H1 (cell line): ENCODE measurements at regions not wholly inside any gene's neighbourhood (a gene's known extent, or its start where the extent isn't known, plus 50 kb on each side); places are given as distances from the start of the nearest gene placed in this dataset.

Source experiments
- CTCF ChIA-PET: fragments of 300-600 bp; sonication (Branson Sonifier 250); formaldehyde crosslinking; loops from one replicate; lab custom pipeline; 2021; ENCODE audit not compliant: partially characterized antibody; lab: Charles Lee
- POLR2A ChIA-PET: fragments of 300-600 bp; sonication (Branson Sonifier 250); formaldehyde crosslinking; loops from one replicate; lab custom pipeline; 2021; ENCODE audit warnings: inconsistent platforms; ENCODE audit not compliant: partially characterized antibody; lab: Charles Lee
- DNase-seq, 2 experiments: peaks; one replicate each; pipeline versions ENCODE4 v3.0.0 to v3.0.0-alpha.2; 2010 to 2022; ENCODE audit warnings: low spot score in 2 of 2, low read depth in 1 of 2, mixed read lengths in 1 of 2
- FAIRE-seq: peaks from 2 replicates; lab custom pipeline; 2011; peaks lifted over from hg19 to GRCh38; lab: Jason Lieb, UNC
- H2AFZ ChIP-seq: 2 replicates; pipeline ENCODE4 v1.8.1; 2012; ENCODE audit warnings: low read length, inconsistent platforms
- H2AK5ac ChIP-seq: 2 replicates; pipeline ENCODE4 v1.6.1; 2013; ENCODE audit warnings: low read depth, low read length
- H2BK120ac ChIP-seq: replicated peaks from 2 replicates; pipeline ENCODE3; 2013; ENCODE audit warnings: low read depth, low read length, inconsistent platforms
- H2BK12ac ChIP-seq: 2 replicates; pipeline ENCODE4 v1.6.1; 2013; ENCODE audit warnings: low read depth, low read length
- H2BK15ac ChIP-seq: 2 replicates; pipeline ENCODE4 v1.6.1; 2013; ENCODE audit warnings: low read length
- H2BK20ac ChIP-seq: 2 replicates; pipeline ENCODE4 v1.6.1; 2013; ENCODE audit warnings: low read length
- H2BK5ac ChIP-seq: 2 replicates; pipeline ENCODE4 v1.6.1; 2013; ENCODE audit warnings: low read depth, low read length
- H3K14ac ChIP-seq: 2 replicates; pipeline ENCODE4 v1.6.1; 2013; ENCODE audit warnings: inconsistent platforms; ENCODE audit not compliant: insufficient read length
- H3K18ac ChIP-seq: 2 replicates; pipeline ENCODE4 v1.6.1; 2013; ENCODE audit warnings: low read length; ENCODE audit errors: extremely low read depth
- H3K23ac ChIP-seq: 2 replicates; pipeline ENCODE4 v1.6.1; 2013; ENCODE audit warnings: inconsistent platforms; ENCODE audit not compliant: insufficient read length
- H3K23me2 ChIP-seq: 2 replicates; pipeline ENCODE4 v1.6.1; 2013; ENCODE audit warnings: low read depth, low read length
- H3K27ac ChIP-seq: 2 replicates; pipeline ENCODE4 v1.6.1; 2011; ENCODE audit warnings: low read depth, low read length, inconsistent platforms
- H3K27me3 ChIP-seq, 4 experiments: replicated peaks in 1 of 4; 1 replicate in 1 of 4; 2 replicates in 3 of 4; pipeline versions ENCODE4 v1.6.1 to v1.8.1; 2011 to 2013; ENCODE audit warnings: low read length in 3 of 4, mild to moderate bottlenecking in 3 of 4, inconsistent platforms in 2 of 4, mixed read lengths in 2 of 4, moderate library complexity in 1 of 4; ENCODE audit not compliant: control insufficient read depth in 3 of 4, insufficient read depth in 3 of 4; ENCODE audit errors: extremely low read depth in 1 of 4
- H3K36me3 ChIP-seq, 4 experiments: 2 replicates each; pipeline versions ENCODE4 v1.6.1 to v1.8.1; 2011 to 2013; ENCODE audit warnings: mild to moderate bottlenecking in 4 of 4, low read length in 3 of 4, moderate library complexity in 2 of 4, control low read depth in 1 of 4, inconsistent platforms in 1 of 4; ENCODE audit not compliant: insufficient read depth in 4 of 4, control insufficient read depth in 2 of 4
- H3K4ac ChIP-seq: replicated peaks from 2 replicates; pipeline ENCODE3; 2013; ENCODE audit warnings: low read length, low read depth, mixed read lengths, inconsistent platforms; ENCODE audit not compliant: insufficient read length
- H3K4me1 ChIP-seq, 4 experiments: replicated peaks in 1 of 4; 1 replicate in 1 of 4; 2 replicates in 3 of 4; pipeline versions ENCODE4 v1.6.1 to v1.8.1; 2011 to 2013; ENCODE audit warnings: low read length in 3 of 4, inconsistent platforms in 2 of 4, mixed read lengths in 1 of 4; ENCODE audit not compliant: insufficient read depth in 4 of 4, control insufficient read depth in 3 of 4
- H3K4me2 ChIP-seq, 2 experiments: 2 replicates each; pipeline versions ENCODE4 v1.6.1 to v1.8.1; 2011 to 2013; ENCODE audit warnings: low read depth in 2 of 2, low read length in 2 of 2, control low read depth in 1 of 2, inconsistent platforms in 1 of 2, mild to moderate bottlenecking in 1 of 2; ENCODE audit not compliant: insufficient read depth in 1 of 2
- H3K4me3 ChIP-seq, 4 experiments: fragments of 200-600, 300-600 bp in 1 of 4; sonication (generic), shearing (Covaris generic), sonication (Bioruptor Twin) in 1 of 4; 2 replicates each; pipeline versions ENCODE4 v1.5.1 to v1.8.1; 2011 to 2016; ENCODE audit warnings: low read length in 4 of 4, low read depth in 3 of 4, control low read depth in 2 of 4, inconsistent platforms in 2 of 4, mild to moderate bottlenecking in 2 of 4, mixed read lengths in 1 of 4, moderate library complexity in 1 of 4; ENCODE audit not compliant: insufficient read depth in 2 of 4; ENCODE audit errors: extremely low read depth in 1 of 4
- H3K56ac ChIP-seq: replicated peaks from 2 replicates; pipeline ENCODE3; 2013; ENCODE audit warnings: low read depth, mild to moderate bottlenecking, mixed read lengths, low read length, inconsistent platforms; ENCODE audit not compliant: insufficient read length
- H3K79me1 ChIP-seq: 2 replicates; pipeline ENCODE4 v1.6.1; 2013; ENCODE audit warnings: low read depth, low read length, control low read depth
- H3K79me2 ChIP-seq, 2 experiments: 2 replicates each; pipeline versions ENCODE4 v1.6.1 to v1.8.1; 2012 to 2013; ENCODE audit warnings: low read length in 2 of 2, mild to moderate bottlenecking in 2 of 2, inconsistent platforms in 1 of 2; ENCODE audit not compliant: insufficient read depth in 2 of 2, control insufficient read depth in 1 of 2
- H3K9ac ChIP-seq, 4 experiments: replicated peaks in 1 of 4; 1 replicate in 1 of 4; 2 replicates in 3 of 4; pipeline versions ENCODE4 v1.6.1 to v1.8.1; 2011 to 2013; ENCODE audit warnings: low read depth in 3 of 4, low read length in 3 of 4, control low read depth in 2 of 4, mild to moderate bottlenecking in 2 of 4, moderate library complexity in 2 of 4, inconsistent platforms in 1 of 4; ENCODE audit errors: extremely low read depth in 1 of 4
- H3K9me3 ChIP-seq, 2 experiments: 2 replicates each; pipeline versions ENCODE4 v1.6.1 to v1.8.1; 2012 to 2013; ENCODE audit warnings: mild to moderate bottlenecking in 2 of 2, moderate library complexity in 2 of 2, control low read depth in 1 of 2, inconsistent platforms in 1 of 2, low read depth in 1 of 2, low read length in 1 of 2, mixed read lengths in 1 of 2; ENCODE audit not compliant: insufficient read depth in 2 of 2
- H4K20me1 ChIP-seq, 2 experiments: replicated peaks in 1 of 2; 2 replicates each; pipeline versions ENCODE3 to v1.8.1; 2011 to 2013; ENCODE audit warnings: inconsistent platforms in 2 of 2, low read length in 2 of 2, mild to moderate bottlenecking in 1 of 2; ENCODE audit not compliant: insufficient read depth in 2 of 2, control insufficient read depth in 1 of 2
- H4K5ac ChIP-seq: 2 replicates; pipeline ENCODE4 v1.6.1; 2013; ENCODE audit warnings: low read length, low read depth, mixed read lengths, inconsistent platforms; ENCODE audit not compliant: insufficient read length
- H4K8ac ChIP-seq: 2 replicates; pipeline ENCODE4 v1.8.0; 2013; ENCODE audit warnings: mild to moderate bottlenecking, moderate library complexity, low read length, inconsistent platforms; ENCODE audit not compliant: insufficient read depth; ENCODE audit errors: extremely low read depth
- H4K91ac ChIP-seq: replicated peaks from 2 replicates; pipeline ENCODE3; 2013; ENCODE audit warnings: low read length, mixed read lengths, inconsistent platforms; ENCODE audit not compliant: insufficient read length
- EGR1 ChIP-seq: IDR thresholded peaks from 2 replicates; pipeline ENCODE4 v1.6.1; 2011; ENCODE audit warnings: low read depth, low read length, borderline replicate concordance
- FOSL1 ChIP-seq: IDR thresholded peaks from 2 replicates; pipeline ENCODE4 v1.6.1; 2011; ENCODE audit warnings: mild to moderate bottlenecking, low read depth, low read length, moderate library complexity; ENCODE audit not compliant: insufficient read depth
- GABPA ChIP-seq: IDR thresholded peaks from 2 replicates; pipeline ENCODE4 v1.6.1; 2011; ENCODE audit warnings: mild to moderate bottlenecking, low read length, moderate library complexity, borderline replicate concordance; ENCODE audit not compliant: insufficient read depth
- JUN ChIP-seq: IDR thresholded peaks from 2 replicates; pipeline ENCODE4 v1.6.1; 2011; ENCODE audit warnings: low read depth, mild to moderate bottlenecking, improper control_type of control experiment, low read length
- POLR2AphosphoS5 ChIP-seq: IDR thresholded peaks from 2 replicates; pipeline ENCODE4 v1.6.1; 2011; ENCODE audit warnings: low read depth, low read length
- SIX5 ChIP-seq: IDR thresholded peaks from 2 replicates; pipeline ENCODE4 v1.6.1; 2011; ENCODE audit warnings: mild to moderate bottlenecking, low read depth, low read length
- SP4 ChIP-seq: IDR thresholded peaks from 2 replicates; pipeline ENCODE4 v1.6.1; 2012; ENCODE audit warnings: low read length, inconsistent platforms
- TAF7 ChIP-seq: optimal IDR thresholded peaks from 2 replicates; pipeline ENCODE3; 2011; ENCODE audit warnings: low read depth, mild to moderate bottlenecking, inconsistent platforms, low read length, moderate library complexity, borderline replicate concordance
- TBP ChIP-seq: IDR thresholded peaks from 2 replicates; pipeline ENCODE4 v1.6.1; 2011; ENCODE audit warnings: low read depth, low read length, improper control_type of control experiment
- TCF12 ChIP-seq: IDR thresholded peaks from 2 replicates; pipeline ENCODE4 v1.6.1; 2011; ENCODE audit warnings: low read depth, mild to moderate bottlenecking, low read length
- WGBS, 2 experiments: shearing (Covaris generic) in 1 of 2; methylation state at CpG; one replicate each; pipeline versions ENCODE4 v1.1.6 to v1.1.7; 2013 to 2015; ENCODE audit warnings: low lambda C conversion rate in 2 of 2, mixed read lengths in 2 of 2, inconsistent platforms in 1 of 2, low coverage in 1 of 2, missing lambda C conversion rate in 1 of 2; ENCODE audit not compliant: insufficient replicate concordance in 2 of 2, insufficient coverage in 1 of 2, insufficient read length in 1 of 2; ENCODE audit errors: extremely low coverage in 1 of 2, missing lambda C conversion rate in 1 of 2; 5-methylcytosine and 5-hydroxymethylcytosine counted together
- TF ChIP-seq, protein P1 (sequence below): IDR thresholded peaks from 2 replicates; pipeline ENCODE4 v1.6.1; 2012; ENCODE audit warnings: low read length, inconsistent platforms
- TF ChIP-seq, protein P2 (sequence below): IDR thresholded peaks from 2 replicates; pipeline ENCODE4 v1.6.1; 2012; ENCODE audit warnings: inconsistent platforms

DNA sequence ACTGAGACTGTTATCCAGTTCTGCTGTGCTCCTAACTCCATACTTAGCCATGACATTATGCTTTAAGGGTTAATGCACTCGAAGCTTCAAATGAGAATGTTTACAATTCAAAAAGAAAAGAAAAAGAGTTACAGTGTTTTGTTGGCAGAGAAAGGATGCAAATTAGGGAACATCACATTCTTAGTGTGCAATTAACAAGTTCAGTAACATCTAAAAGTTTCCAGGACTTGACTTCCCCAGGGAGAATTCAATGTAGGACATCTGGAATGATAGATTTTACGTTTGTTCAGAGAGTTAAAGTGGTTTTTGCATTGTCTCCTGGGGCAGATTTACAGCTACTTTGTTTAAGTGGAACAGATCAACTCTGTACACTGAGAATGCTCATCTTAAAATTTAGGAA lies 525.2 kb downstream of the LIG4 start:
- no peak overlapping the region for H3K56ac ChIP-seq
- H4K91ac ChIP-seq = no peak overlapping the region
- H2BK5ac ChIP-seq = no peak overlapping the region
- H2BK12ac ChIP-seq = no peak overlapping the region
- no peak overlapping the region for H3K4ac ChIP-seq
- no peak overlapping the region for H2BK15ac ChIP-seq
- no peak overlapping the region for H4K5ac ChIP-seq
- no peak overlapping the region for H2AFZ ChIP-seq
- H4K20me1 ChIP-seq = no peaks in the 10 kb centered on the region
- H3K4me2 ChIP-seq = no peak overlapping the region
- H3K4me3 ChIP-seq = no peak overlapping the region
- WGBS, 2 experiments = 71% methylated on average over 2 of the region's 2 CpGs; no CpG with 5 or more reads in 1 of the 2 experiments
- no peak overlapping the region for H2BK20ac ChIP-seq
- POLR2A ChIA-PET = no interaction called here
- no peaks in the 10 kb centered on the region for H3K9me3 ChIP-seq
- H3K79me1 ChIP-seq = no peaks in the 10 kb centered on the region; the same call in 1 of the 2 replicates
- H3K23me2 ChIP-seq = no peaks in the 10 kb centered on the region
- no peak overlapping the region for H3K9ac ChIP-seq
- no peak overlapping the region for H2AK5ac ChIP-seq
- H3K27me3 ChIP-seq = no peaks in the 10 kb centered on the region
- no peak for TF ChIP-seq GABPA
- TF ChIP-seq SP4 = no peak
- TF ChIP-seq, protein P1, sequence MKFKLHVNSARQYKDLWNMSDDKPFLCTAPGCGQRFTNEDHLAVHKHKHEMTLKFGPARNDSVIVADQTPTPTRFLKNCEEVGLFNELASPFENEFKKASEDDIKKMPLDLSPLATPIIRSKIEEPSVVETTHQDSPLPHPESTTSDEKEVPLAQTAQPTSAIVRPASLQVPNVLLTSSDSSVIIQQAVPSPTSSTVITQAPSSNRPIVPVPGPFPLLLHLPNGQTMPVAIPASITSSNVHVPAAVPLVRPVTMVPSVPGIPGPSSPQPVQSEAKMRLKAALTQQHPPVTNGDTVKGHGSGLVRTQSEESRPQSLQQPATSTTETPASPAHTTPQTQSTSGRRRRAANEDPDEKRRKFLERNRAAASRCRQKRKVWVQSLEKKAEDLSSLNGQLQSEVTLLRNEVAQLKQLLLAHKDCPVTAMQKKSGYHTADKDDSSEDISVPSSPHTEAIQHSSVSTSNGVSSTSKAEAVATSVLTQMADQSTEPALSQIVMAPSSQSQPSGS = no peak
- TF ChIP-seq, protein P2, sequence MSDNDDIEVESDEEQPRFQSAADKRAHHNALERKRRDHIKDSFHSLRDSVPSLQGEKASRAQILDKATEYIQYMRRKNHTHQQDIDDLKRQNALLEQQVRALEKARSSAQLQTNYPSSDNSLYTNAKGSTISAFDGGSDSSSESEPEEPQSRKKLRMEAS = no peak
- TF ChIP-seq EGR1 = no peak
- no peak for TF ChIP-seq JUN
- TF ChIP-seq TCF12 = no peak
- TF ChIP-seq TBP = no peak
- TF ChIP-seq POLR2AphosphoS5 = no peak
- TF ChIP-seq SIX5 = no peak
- TF ChIP-seq FOSL1 = no peak
- no peak for TF ChIP-seq TAF7
- H4K8ac ChIP-seq = no peak overlapping the region
- H3K14ac ChIP-seq = no peak overlapping the region
- H3K4me1 ChIP-seq = peaks cover 0 to 5% (median 0%) of the 10 kb centered on the region in 4 experiments; a peak in 1 of 7 replicates
- CTCF ChIA-PET = interaction anchor here (0.9 to 2.8 kb wide), 3 partner anchors 10 to 28 kb away, joined by 3 to 11 read pairs (median 3); no protein-coding TSS in a partner anchor
- H3K79me2 ChIP-seq = no peaks in the 10 kb centered on the region
- no peak overlapping the region for H3K18ac ChIP-seq
- DNase-seq (no peak), FAIRE-seq (no peak)
- no peak overlapping the region for H3K27ac ChIP-seq
- no peak overlapping the region for H3K23ac ChIP-seq
- H2BK120ac ChIP-seq = no peak overlapping the region
- no peaks in the 10 kb centered on the region for H3K36me3 ChIP-seq
